ENCODE measurements at regions not wholly inside any gene's neighbourhood (a gene's known extent, or its start where the extent isn't known, plus 50 kb on each side); places are given as distances from the start of the nearest gene placed in this dataset.

GRCh38 chr6:21798468-21798867 lies 204.9 kb downstream of the SOX4 start:
- H3K9me3 ChIP-seq = no peaks in the 10 kb centered on the region
- H3K4me1 ChIP-seq = no peaks in the 10 kb centered on the region
- TF ChIP-seq, protein P1, sequence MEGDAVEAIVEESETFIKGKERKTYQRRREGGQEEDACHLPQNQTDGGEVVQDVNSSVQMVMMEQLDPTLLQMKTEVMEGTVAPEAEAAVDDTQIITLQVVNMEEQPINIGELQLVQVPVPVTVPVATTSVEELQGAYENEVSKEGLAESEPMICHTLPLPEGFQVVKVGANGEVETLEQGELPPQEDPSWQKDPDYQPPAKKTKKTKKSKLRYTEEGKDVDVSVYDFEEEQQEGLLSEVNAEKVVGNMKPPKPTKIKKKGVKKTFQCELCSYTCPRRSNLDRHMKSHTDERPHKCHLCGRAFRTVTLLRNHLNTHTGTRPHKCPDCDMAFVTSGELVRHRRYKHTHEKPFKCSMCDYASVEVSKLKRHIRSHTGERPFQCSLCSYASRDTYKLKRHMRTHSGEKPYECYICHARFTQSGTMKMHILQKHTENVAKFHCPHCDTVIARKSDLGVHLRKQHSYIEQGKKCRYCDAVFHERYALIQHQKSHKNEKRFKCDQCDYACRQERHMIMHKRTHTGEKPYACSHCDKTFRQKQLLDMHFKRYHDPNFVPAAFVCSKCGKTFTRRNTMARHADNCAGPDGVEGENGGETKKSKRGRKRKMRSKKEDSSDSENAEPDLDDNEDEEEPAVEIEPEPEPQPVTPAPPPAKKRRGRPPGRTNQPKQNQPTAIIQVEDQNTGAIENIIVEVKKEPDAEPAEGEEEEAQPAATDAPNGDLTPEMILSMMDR (IDR thresholded peaks at IDR 0.05) = no peak
- intact Hi-C loops (cut with DNase I; ENCODE audit: low total_unique reads) = no loop called here
- H3K27me3 ChIP-seq = no peaks in the 10 kb centered on the region
- no peak overlapping the region for H3K4me3 ChIP-seq
- H3K36me3 ChIP-seq = no peaks in the 10 kb centered on the region
- no peak overlapping the region for H3K27ac ChIP-seq
- DNase-seq = no peak

GRCh38 chr6:21800330-21800729 lies 206.8 kb downstream of the SOX4 start:
- intact Hi-C loops (cut with DNase I; ENCODE audit: low total_unique reads) = no loop called here
- no peak overlapping the region for H3K4me3 ChIP-seq
- DNase-seq = no peak
- no peaks in the 10 kb centered on the region for H3K4me1 ChIP-seq
- H3K27ac ChIP-seq = no peak overlapping the region
- no peaks in the 10 kb centered on the region for H3K9me3 ChIP-seq
- no peaks in the 10 kb centered on the region for H3K36me3 ChIP-seq
- H3K27me3 ChIP-seq = no peaks in the 10 kb centered on the region
- TF ChIP-seq, protein P1 (IDR thresholded peaks at IDR 0.05) = no peak

DNA sequence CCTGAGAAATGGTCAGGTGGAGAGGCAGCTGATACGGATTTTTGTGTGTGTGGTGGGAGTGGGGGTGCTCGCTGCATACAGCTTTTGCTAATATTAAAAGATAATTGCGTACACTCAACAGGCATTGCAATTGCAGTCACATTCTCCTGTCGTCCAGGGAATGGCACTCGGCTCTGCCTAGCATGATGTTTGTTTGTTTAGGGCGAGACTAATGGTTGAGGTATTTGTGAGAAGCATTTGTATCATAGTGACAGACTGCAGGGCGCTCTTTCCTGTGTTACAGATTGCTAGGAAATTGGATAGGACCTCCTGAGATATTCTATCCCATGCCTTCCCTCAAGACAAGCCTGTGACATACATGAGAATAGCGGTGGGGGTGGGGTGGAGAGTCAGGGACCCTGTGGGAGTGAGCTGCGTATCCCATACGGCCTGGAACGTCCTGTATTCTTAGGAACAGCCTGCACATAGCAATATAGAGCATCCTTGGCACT lies 207.4 kb downstream of the SOX4 start:
- TF ChIP-seq, protein P1 (IDR thresholded peaks at IDR 0.05) = no peak
- H3K27me3 ChIP-seq = no peaks in the 10 kb centered on the region
- H3K4me3 ChIP-seq = no peak overlapping the region
- H3K4me1 ChIP-seq = no peaks in the 10 kb centered on the region
- no peaks in the 10 kb centered on the region for H3K36me3 ChIP-seq
- H3K9me3 ChIP-seq = no peaks in the 10 kb centered on the region
- DNase-seq = no peak
- H3K27ac ChIP-seq = no peak overlapping the region
- intact Hi-C loops (cut with DNase I; ENCODE audit: low total_unique reads) = no loop called here

- intact Hi-C loops (cut with DNase I; ENCODE audit: low total_unique reads) = no loop called here
- no peak overlapping the region for H3K4me3 ChIP-seq
- H3K36me3 ChIP-seq = no peaks in the 10 kb centered on the region
- no peak overlapping the region for H3K27ac ChIP-seq
- H3K27me3 ChIP-seq = no peaks in the 10 kb centered on the region
- DNase-seq = no peak
- TF ChIP-seq, protein P1 (IDR thresholded peaks at IDR 0.05) = no peak
- no peaks in the 10 kb centered on the region for H3K4me1 ChIP-seq
- H3K9me3 ChIP-seq = no peaks in the 10 kb centered on the region
These were observed 208.1 kb downstream of the SOX4 start for GRCh38 chr6:21801446-21802174.

DNA sequence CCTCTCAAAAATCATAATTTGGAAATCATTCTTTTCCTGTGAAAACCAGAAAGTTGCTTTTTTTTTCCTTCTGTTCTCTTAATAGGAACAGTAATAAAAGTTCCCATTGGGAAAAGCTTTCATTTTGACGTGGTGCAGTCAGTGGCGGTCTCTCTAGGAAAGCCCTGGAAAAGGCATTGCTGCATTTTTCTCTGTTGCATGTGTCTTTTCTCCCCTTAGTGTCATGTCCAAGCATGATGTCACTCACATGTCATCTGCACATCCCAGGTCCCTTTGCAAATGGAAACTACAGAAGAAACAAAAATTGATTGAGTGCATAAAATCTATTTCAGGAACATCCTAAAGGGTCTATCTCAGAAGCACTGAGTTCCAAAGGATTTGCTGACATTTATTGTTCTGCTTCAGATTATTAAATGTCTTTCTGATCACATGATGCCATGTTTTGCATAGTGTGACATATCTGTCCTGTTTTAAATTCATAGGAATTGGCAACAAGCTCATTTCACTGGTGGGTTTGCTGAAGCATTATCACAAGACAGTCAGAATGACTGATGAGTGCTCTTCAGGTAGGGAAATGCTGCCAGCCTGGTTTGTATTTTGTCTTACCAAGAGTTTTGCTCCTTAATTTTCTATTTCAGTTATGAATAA lies 208.7 kb downstream of the SOX4 start:
- intact Hi-C loops (cut with DNase I; ENCODE audit: low total_unique reads) = no loop called here
- DNase-seq = no peak
- no peak overlapping the region for H3K27ac ChIP-seq

More for the DNA sequence above, 208.7 kb downstream of the SOX4 start:
- Histone ChIP-seq H3K4me1 (peaks cover 0 to 3% (median 0%) of the 10 kb centered on the region in 4 donors), H3K27me3 (no peaks in the 10 kb centered on the region), H3K36me3 (no peaks in the 10 kb centered on the region), H3K9me3 (no peaks in the 10 kb centered on the region), H3K4me3 (no peak overlapping the region)
- TF ChIP-seq, protein P1 (IDR thresholded peaks at IDR 0.05) = no peak
